ENCODE measurements at regions not wholly inside any gene's neighbourhood (a gene's known extent, or its start where the extent isn't known, plus 50 kb on each side); places are given as distances from the start of the nearest gene placed in this dataset.

GRCh38 chr14:26933431-26933830 is 335.6 kb upstream of the NOVA1 start:
- TF ChIP-seq CTCF (IDR thresholded peaks at IDR 0.05; ENCODE audit: poor library complexity, severe bottlenecking): no peak
- ATAC-seq (ENCODE audit: low read depth) (no peak), DNase-seq (ENCODE audit: low spot score) (no peak)
- Histone ChIP-seq H3K36me3 (ENCODE audit: low read depth) (no peaks in the 10 kb centered on the region), H3K4me3 (ENCODE audit: severe bottlenecking) (no peak overlapping the region), H3K27me3 (ENCODE audit: insufficient read depth, poor library complexity, severe bottlenecking) (peaks cover 35% of the 10 kb centered on the region), H3K4me1 (ENCODE audit: insufficient read depth, poor library complexity, severe bottlenecking) (no peaks in the 10 kb centered on the region), H3K9me3 (ENCODE audit: severe bottlenecking) (no peaks in the 10 kb centered on the region), H3K27ac (ENCODE audit: poor library complexity, severe bottlenecking) (no peak overlapping the region)

GRCh38 chr14:26934151-26934550 is 336.3 kb upstream of the NOVA1 start:
- TF ChIP-seq CTCF (IDR thresholded peaks at IDR 0.05; ENCODE audit: poor library complexity, severe bottlenecking): no peak
- Histone ChIP-seq H3K4me1 (ENCODE audit: insufficient read depth, poor library complexity, severe bottlenecking) (no peaks in the 10 kb centered on the region), H3K27me3 (ENCODE audit: insufficient read depth, poor library complexity, severe bottlenecking) (peaks cover 35% of the 10 kb centered on the region), H3K27ac (ENCODE audit: poor library complexity, severe bottlenecking) (no peak overlapping the region), H3K4me3 (ENCODE audit: severe bottlenecking) (no peak overlapping the region), H3K36me3 (ENCODE audit: low read depth) (no peaks in the 10 kb centered on the region), H3K9me3 (ENCODE audit: severe bottlenecking) (no peaks in the 10 kb centered on the region)
- ATAC-seq (ENCODE audit: low read depth) (no peak), DNase-seq (ENCODE audit: low spot score) (no peak)

GRCh38 chr14:26935733-26936132 is 337.9 kb upstream of the NOVA1 start:
- no peak overlapping the region for H3K27ac ChIP-seq (ENCODE audit: poor library complexity, severe bottlenecking)
- DNase-seq (ENCODE audit: low spot score): no peak
- no peaks in the 10 kb centered on the region for H3K36me3 ChIP-seq (ENCODE audit: low read depth)
- no peaks in the 10 kb centered on the region for H3K4me1 ChIP-seq (ENCODE audit: insufficient read depth, poor library complexity, severe bottlenecking)
- no peaks in the 10 kb centered on the region for H3K9me3 ChIP-seq (ENCODE audit: severe bottlenecking)
- TF ChIP-seq CTCF (IDR thresholded peaks at IDR 0.05; ENCODE audit: poor library complexity, severe bottlenecking): no peak
- no peak overlapping the region for H3K4me3 ChIP-seq (ENCODE audit: severe bottlenecking)
- H3K27me3 ChIP-seq (ENCODE audit: insufficient read depth, poor library complexity, severe bottlenecking): peaks cover 32% of the 10 kb centered on the region
- ATAC-seq (ENCODE audit: low read depth): no peak

GRCh38 chr14:26938054-26938453 is 340.2 kb upstream of the NOVA1 start:
- Histone ChIP-seq H3K4me3 (ENCODE audit: severe bottlenecking) (no peak overlapping the region), H3K9me3 (ENCODE audit: severe bottlenecking) (no peaks in the 10 kb centered on the region), H3K27ac (ENCODE audit: poor library complexity, severe bottlenecking) (no peak overlapping the region), H3K4me1 (ENCODE audit: insufficient read depth, poor library complexity, severe bottlenecking) (no peaks in the 10 kb centered on the region), H3K36me3 (ENCODE audit: low read depth) (no peaks in the 10 kb centered on the region), H3K27me3 (ENCODE audit: insufficient read depth, poor library complexity, severe bottlenecking) (peaks cover 34% of the 10 kb centered on the region)
- TF ChIP-seq CTCF (IDR thresholded peaks at IDR 0.05; ENCODE audit: poor library complexity, severe bottlenecking): no peak
- ATAC-seq (ENCODE audit: low read depth) (no peak), DNase-seq (ENCODE audit: low spot score) (no peak)

GRCh38 chr14:26939755-26940154 is 341.9 kb upstream of the NOVA1 start:
- ATAC-seq (ENCODE audit: low read depth): no peak
- no peak for TF ChIP-seq CTCF (IDR thresholded peaks at IDR 0.05; ENCODE audit: poor library complexity, severe bottlenecking)
- H3K27ac ChIP-seq (ENCODE audit: poor library complexity, severe bottlenecking): no peak overlapping the region
- peaks cover 28% of the 10 kb centered on the region for H3K27me3 ChIP-seq (ENCODE audit: insufficient read depth, poor library complexity, severe bottlenecking)
- no peaks in the 10 kb centered on the region for H3K36me3 ChIP-seq (ENCODE audit: low read depth)
- H3K9me3 ChIP-seq (ENCODE audit: severe bottlenecking): no peaks in the 10 kb centered on the region
- DNase-seq (ENCODE audit: low spot score): no peak
- H3K4me1 ChIP-seq (ENCODE audit: insufficient read depth, poor library complexity, severe bottlenecking): no peaks in the 10 kb centered on the region
- no peak overlapping the region for H3K4me3 ChIP-seq (ENCODE audit: severe bottlenecking)
